HL-60 (cell line): ENCODE measurements at regions not wholly inside any gene's neighbourhood (a gene's known extent, or its start where the extent isn't known, plus 50 kb on each side); places are given as distances from the start of the nearest gene placed in this dataset.

ENCODE experiments used
- DNase-seq, 2 experiments: peaks; one replicate each; pipeline ENCODE4 v3.0.0-alpha.2; 2010 to 2020; ENCODE audit warnings: low read depth in 1 of 2, low spot score in 1 of 2
- H3K27ac ChIP-seq: fragments of 250-450 bp; sonication (Bioruptor Pico); replicated peaks from 2 replicates; pipeline ENCODE4 v1.5.1; 2020; ENCODE audit warnings: mild to moderate bottlenecking, moderate library complexity
- H3K27me3 ChIP-seq: fragments of 250-450 bp; sonication (Bioruptor Pico); 2 replicates; pipeline ENCODE4 v1.5.1; 2021; ENCODE audit warnings: mild to moderate bottlenecking, moderate library complexity; ENCODE audit not compliant: insufficient read depth, poor library complexity, severe bottlenecking
- H3K4me3 ChIP-seq: replicated peaks from 2 replicates; pipeline ENCODE4 v1.5.1; 2011; ENCODE audit warnings: mild to moderate bottlenecking, control low read depth, low read length; ENCODE audit not compliant: insufficient read depth
- GABPA ChIP-seq: IDR thresholded peaks from 2 replicates; pipeline ENCODE4 v1.6.1; 2012; ENCODE audit warnings: low read depth
- POLR2AphosphoS5 ChIP-seq: IDR thresholded peaks from 2 replicates; pipeline ENCODE4 v1.6.1; 2012; ENCODE audit warnings: low read depth
- SPI1 ChIP-seq: IDR thresholded peaks from 2 replicates; pipeline ENCODE4 v1.6.1; 2012; ENCODE audit warnings: low read depth, mild to moderate bottlenecking, borderline replicate concordance
- TF ChIP-seq, protein P1 (sequence below): IDR thresholded peaks from one replicate; pipeline ENCODE4 v1.5.1; 2011; ENCODE audit warnings: low read length, control low read depth, inconsistent platforms; ENCODE audit not compliant: insufficient read depth
- TF ChIP-seq, protein P2 (sequence below): IDR thresholded peaks from 2 replicates; pipeline ENCODE4 v1.6.1; 2012; ENCODE audit warnings: low read depth; ENCODE audit not compliant: insufficient replicate concordance

DNA sequence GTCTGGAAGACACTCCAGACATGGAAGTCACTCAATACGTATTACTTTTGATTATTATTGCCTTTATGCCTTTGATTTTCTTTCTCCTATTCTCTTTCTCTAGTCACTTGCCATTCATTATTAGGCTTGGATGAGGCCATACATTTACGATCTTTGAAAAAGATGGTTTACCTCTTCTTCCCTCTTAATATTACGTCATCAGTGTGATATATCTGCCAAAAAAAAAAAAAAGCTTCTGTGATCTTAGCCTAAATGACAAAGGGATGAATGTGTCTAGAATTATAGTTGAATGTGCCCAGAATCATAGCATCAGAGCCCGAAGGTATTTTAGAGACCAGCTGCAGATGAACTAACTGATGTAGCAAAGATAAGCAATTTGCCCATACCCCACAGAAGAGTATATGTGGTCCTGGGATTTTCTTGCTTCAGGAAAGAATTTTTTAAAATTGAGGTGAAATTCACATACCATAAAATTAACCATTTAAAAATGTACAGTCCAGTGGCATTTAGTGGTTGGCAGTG lies 73.9 kb downstream of the HHEX start:
- DNase-seq, result no peak
- Histone ChIP-seq H3K4me3 (no peak overlapping the region), H3K27me3 (no peaks in the 10 kb centered on the region), H3K27ac (no peak overlapping the region)
- TF ChIP-seq SPI1 (no peak), GABPA (no peak), POLR2AphosphoS5 (no peak)
- TF ChIP-seq, protein P1, sequence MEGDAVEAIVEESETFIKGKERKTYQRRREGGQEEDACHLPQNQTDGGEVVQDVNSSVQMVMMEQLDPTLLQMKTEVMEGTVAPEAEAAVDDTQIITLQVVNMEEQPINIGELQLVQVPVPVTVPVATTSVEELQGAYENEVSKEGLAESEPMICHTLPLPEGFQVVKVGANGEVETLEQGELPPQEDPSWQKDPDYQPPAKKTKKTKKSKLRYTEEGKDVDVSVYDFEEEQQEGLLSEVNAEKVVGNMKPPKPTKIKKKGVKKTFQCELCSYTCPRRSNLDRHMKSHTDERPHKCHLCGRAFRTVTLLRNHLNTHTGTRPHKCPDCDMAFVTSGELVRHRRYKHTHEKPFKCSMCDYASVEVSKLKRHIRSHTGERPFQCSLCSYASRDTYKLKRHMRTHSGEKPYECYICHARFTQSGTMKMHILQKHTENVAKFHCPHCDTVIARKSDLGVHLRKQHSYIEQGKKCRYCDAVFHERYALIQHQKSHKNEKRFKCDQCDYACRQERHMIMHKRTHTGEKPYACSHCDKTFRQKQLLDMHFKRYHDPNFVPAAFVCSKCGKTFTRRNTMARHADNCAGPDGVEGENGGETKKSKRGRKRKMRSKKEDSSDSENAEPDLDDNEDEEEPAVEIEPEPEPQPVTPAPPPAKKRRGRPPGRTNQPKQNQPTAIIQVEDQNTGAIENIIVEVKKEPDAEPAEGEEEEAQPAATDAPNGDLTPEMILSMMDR, result no peak
- TF ChIP-seq, protein P2, sequence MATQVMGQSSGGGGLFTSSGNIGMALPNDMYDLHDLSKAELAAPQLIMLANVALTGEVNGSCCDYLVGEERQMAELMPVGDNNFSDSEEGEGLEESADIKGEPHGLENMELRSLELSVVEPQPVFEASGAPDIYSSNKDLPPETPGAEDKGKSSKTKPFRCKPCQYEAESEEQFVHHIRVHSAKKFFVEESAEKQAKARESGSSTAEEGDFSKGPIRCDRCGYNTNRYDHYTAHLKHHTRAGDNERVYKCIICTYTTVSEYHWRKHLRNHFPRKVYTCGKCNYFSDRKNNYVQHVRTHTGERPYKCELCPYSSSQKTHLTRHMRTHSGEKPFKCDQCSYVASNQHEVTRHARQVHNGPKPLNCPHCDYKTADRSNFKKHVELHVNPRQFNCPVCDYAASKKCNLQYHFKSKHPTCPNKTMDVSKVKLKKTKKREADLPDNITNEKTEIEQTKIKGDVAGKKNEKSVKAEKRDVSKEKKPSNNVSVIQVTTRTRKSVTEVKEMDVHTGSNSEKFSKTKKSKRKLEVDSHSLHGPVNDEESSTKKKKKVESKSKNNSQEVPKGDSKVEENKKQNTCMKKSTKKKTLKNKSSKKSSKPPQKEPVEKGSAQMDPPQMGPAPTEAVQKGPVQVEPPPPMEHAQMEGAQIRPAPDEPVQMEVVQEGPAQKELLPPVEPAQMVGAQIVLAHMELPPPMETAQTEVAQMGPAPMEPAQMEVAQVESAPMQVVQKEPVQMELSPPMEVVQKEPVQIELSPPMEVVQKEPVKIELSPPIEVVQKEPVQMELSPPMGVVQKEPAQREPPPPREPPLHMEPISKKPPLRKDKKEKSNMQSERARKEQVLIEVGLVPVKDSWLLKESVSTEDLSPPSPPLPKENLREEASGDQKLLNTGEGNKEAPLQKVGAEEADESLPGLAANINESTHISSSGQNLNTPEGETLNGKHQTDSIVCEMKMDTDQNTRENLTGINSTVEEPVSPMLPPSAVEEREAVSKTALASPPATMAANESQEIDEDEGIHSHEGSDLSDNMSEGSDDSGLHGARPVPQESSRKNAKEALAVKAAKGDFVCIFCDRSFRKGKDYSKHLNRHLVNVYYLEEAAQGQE, result no peak

DNA sequence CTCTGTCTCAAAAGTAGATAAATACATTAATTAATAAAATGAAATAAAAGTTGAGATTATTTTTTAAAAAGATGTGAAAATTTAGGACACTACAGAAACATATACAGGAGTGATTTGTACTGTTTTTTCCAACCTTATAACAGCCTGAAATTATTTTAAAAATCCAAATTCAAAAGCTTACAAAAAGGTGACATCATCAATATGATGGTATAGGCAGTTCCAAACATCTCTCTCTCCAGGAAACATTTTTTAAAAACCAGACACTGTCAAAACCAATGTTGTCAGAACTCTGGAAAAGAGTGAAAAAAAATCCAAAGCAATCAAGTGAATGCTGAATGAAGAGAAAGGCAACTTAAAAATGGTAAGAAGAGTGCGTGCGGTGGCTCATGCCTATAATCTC lies 76.7 kb downstream of the HHEX start:
- H3K4me3 ChIP-seq, result no peak overlapping the region
- no peaks in the 10 kb centered on the region for H3K27me3 ChIP-seq
- DNase-seq, result no peak
- no peak overlapping the region for H3K27ac ChIP-seq
- no peak for TF ChIP-seq POLR2AphosphoS5

DNA sequence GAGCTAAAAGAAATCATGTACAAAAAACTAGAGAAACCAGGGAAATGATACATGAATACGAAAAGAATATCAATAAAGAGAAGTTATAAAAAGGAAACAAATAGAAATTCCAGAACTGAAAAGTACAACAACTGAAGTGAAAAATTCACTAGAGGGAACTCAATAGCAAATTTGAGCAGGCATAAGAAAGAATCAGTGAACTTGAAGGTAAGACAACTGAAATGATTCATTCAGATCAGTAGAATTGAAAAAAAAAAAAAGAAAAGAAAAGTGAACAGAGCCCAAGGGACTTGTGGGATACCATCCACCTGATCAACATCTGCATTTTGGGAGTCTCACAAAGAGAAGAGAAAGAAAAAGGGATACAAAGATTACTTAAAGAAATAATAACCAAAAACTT lies 78.3 kb downstream of the HHEX start:
- no peak for DNase-seq
- no peaks in the 10 kb centered on the region for H3K27me3 ChIP-seq
- no peak for TF ChIP-seq POLR2AphosphoS5
- no peak for TF ChIP-seq GABPA
- TF ChIP-seq, protein P2, result no peak
- TF ChIP-seq, protein P1, result no peak
- no peak for TF ChIP-seq SPI1

DNA sequence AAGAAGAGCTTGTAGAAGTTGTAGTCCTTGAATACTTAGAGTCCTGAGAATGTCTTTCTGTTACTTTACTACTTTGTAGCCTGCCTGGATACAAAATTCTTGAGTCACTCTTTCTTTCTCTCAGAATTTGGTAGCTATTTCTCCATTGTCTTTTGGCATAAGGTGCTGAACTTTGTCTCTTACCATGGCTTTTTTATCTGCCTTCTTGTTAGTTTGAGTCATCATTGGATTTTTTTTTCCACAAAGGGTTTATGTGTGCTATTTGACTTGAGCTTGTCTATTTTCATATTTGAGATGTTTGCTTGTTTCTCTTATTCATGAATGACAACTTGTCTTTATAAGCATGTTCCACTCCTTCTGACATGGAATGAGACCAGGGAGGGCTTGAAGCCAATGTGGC lies 74.5 kb upstream of the EXOC6 start:
- DNase-seq, result no peak
- Histone ChIP-seq H3K4me3 (no peak overlapping the region), H3K27ac (no peak overlapping the region), H3K27me3 (no peaks in the 10 kb centered on the region)
- TF ChIP-seq SPI1 (no peak), GABPA (no peak), POLR2AphosphoS5 (no peak)
- TF ChIP-seq, protein P1, result no peak
- TF ChIP-seq, protein P2, result no peak

More for the DNA sequence above, 78.3 kb downstream of the HHEX start:
- Histone ChIP-seq H3K4me3 (no peak overlapping the region), H3K27ac (no peak overlapping the region)
